ENCODE measurements at regions not wholly inside any gene's neighbourhood (a gene's known extent, or its start where the extent isn't known, plus 50 kb on each side); places are given as distances from the start of the nearest gene placed in this dataset.

DNA sequence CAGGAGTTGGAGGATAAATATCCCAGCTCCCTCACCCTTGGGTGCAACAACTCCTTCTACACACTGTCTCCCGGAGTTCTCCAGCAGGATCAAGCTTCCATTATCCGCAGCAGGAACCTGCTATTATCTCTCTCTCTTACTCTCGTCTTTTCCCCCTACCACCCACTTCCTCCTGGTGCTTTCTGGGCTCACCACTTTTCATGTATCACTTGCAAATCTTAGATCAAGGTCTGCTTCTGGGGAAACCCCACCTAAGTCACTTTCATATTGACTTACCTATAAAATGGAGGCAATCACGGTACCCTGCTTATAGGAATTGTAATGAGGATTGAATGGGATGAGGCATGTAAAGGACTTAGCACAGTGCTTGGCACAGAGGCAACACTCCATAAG is 589.5 kb downstream of the BCOR start:
- TF ChIP-seq, protein P1, sequence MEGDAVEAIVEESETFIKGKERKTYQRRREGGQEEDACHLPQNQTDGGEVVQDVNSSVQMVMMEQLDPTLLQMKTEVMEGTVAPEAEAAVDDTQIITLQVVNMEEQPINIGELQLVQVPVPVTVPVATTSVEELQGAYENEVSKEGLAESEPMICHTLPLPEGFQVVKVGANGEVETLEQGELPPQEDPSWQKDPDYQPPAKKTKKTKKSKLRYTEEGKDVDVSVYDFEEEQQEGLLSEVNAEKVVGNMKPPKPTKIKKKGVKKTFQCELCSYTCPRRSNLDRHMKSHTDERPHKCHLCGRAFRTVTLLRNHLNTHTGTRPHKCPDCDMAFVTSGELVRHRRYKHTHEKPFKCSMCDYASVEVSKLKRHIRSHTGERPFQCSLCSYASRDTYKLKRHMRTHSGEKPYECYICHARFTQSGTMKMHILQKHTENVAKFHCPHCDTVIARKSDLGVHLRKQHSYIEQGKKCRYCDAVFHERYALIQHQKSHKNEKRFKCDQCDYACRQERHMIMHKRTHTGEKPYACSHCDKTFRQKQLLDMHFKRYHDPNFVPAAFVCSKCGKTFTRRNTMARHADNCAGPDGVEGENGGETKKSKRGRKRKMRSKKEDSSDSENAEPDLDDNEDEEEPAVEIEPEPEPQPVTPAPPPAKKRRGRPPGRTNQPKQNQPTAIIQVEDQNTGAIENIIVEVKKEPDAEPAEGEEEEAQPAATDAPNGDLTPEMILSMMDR (IDR thresholded peaks at IDR 0.05), result no peak
- TF ChIP-seq POLR2AphosphoS5 (IDR thresholded peaks at IDR 0.05) (no peak), POLR2A (IDR thresholded peaks at IDR 0.05) (no peak)
